Stimulated activated CD4-positive, alpha-beta T cell treated with anti-CD3 and anti-CD28 coated beads, Interleukin-4, amount 100 ng/mL, for 1 hour (primary cell): ENCODE measurements at regions not wholly inside any gene's neighbourhood (a gene's known extent, or its start where the extent isn't known, plus 50 kb on each side); places are given as distances from the start of the nearest gene placed in this dataset.

ENCODE experiments used
- DNase-seq: peaks from one replicate; pipeline ENCODE4 v3.0.0-alpha.2; 2020

- no peak for DNase-seq
These were observed 220.6 kb downstream of the GXYLT1 start for GRCh38 chr12:41924111-41924510.

GRCh38 chr12:41923351-41923750 lies 221.3 kb downstream of the GXYLT1 start:
- DNase-seq: no peak

DNA sequence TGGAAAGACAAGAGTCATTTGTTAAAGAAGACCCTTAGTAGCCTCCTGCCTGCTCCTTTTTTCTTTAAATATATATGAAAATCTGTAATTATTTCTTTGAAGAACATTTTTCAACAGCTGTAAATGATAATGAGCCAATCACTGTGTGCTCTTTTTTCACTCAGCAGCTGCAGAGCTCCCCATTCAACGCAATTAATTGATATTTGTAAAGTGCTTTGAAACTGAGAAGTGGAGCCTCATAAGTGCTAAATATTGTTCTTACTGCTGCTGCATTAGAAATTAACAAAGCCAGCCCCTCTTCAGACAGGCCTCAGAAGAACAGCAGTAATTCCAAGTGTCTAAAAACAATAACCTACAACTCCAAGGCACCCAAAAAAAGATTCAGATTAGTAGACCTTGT lies 224.3 kb downstream of the GXYLT1 start:
- DNase-seq: no peak

DNA sequence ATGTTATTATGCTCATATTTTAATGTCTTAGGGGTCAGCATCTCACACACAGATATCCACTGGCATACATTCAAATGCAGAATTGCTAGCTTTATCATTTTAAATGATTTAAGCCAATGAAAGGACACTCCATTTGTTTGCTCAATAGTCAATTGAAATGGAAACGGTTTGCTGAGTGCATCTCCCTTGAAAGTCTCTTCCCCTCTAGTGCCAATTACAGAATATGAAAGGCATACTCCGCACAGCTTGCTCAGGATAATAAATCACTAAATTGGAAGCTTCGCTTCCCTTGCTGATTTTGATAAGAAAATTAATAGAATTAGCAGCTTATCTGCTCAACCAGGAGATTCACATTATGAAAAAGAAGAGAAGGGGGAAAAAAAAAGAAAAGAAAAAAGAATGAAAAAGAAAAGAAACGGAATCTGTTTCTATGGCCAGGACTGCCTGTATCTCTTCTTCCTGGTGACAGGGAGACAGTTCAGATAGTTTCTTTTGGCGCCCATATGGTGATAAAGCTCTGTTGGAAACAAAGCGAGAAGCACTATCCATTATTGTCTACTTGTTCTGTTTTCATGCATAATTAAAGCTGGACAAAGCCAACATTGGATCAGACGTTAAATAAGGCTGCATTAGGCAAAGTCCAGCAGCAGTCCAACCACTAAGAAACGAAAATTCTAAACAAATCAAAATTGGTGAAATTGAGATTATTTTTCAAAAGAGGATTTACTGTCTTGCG lies 225.0 kb downstream of the GXYLT1 start:
- no peak for DNase-seq

- DNase-seq: no peak
These were observed 225.6 kb downstream of the GXYLT1 start for GRCh38 chr12:41919048-41919447.

DNA sequence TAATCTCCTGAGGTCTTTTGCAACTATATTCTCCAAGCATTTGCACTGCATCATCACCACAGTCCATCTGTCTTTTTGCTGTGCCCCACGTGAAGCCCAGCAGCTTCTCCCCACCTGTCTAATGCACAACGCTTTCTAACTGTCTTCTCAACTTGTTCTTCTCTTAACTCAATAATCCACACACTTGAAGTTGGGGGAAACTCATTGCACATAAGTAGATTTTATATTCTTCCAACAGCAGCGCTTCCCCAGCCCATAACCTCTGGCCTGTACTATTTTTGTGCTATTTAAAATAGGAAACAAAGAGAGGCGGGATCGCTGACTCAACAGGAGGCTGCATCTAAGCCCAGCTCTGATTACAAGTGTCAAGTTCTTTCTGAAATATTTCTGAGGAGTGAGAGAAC lies 226.7 kb downstream of the GXYLT1 start:
- DNase-seq: no peak

- no peak for DNase-seq
These were observed 227.5 kb downstream of the GXYLT1 start for GRCh38 chr12:41917181-41917580.

- DNase-seq: no peak
These were observed 233.9 kb downstream of the GXYLT1 start for GRCh38 chr12:41910578-41911320.

DNA sequence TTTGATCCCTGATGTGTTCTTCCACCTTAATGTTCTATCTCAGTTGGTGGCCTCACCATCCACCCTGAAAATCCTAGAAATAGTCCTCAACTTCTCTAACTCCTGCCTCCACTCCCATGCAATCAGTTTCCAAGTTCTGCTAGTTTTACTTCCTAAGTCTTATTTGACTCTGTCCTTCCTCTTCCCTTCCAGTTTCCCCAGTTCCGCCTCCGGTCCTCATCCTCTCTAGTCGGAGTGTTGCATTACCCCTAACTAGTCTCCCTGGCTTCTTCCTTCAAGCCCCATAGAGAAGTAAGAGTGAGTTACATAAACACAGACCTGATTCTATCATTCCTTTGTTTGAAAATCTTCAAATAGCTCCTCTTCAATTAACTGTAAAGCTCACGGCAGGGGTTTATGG lies 236.5 kb downstream of the GXYLT1 start:
- DNase-seq: no peak

- no peak for DNase-seq
These were observed 237.1 kb downstream of the GXYLT1 start for GRCh38 chr12:41907550-41907949.

DNA sequence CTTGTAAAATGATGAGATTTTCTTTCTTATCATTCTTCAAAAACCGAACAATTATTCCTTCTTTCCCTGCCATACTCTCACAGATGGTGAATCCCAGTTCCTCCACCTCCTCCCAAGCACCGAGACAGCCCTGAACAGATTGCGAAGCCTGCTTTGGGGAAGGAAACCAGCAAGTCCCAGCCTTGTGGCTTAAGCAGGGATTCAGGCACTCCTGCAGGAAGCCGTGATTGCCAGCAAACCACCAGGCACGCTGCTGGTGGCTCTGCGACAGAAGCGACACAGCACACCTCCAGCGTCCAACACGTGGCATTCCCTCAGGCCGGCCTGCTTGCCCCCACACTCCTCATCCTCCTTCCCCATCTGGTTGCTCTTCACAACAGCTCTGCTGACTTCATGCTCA lies 237.7 kb downstream of the GXYLT1 start:
- no peak for DNase-seq

GRCh38 chr12:41905759-41906297 lies 238.8 kb downstream of the GXYLT1 start:
- DNase-seq: no peak

DNA sequence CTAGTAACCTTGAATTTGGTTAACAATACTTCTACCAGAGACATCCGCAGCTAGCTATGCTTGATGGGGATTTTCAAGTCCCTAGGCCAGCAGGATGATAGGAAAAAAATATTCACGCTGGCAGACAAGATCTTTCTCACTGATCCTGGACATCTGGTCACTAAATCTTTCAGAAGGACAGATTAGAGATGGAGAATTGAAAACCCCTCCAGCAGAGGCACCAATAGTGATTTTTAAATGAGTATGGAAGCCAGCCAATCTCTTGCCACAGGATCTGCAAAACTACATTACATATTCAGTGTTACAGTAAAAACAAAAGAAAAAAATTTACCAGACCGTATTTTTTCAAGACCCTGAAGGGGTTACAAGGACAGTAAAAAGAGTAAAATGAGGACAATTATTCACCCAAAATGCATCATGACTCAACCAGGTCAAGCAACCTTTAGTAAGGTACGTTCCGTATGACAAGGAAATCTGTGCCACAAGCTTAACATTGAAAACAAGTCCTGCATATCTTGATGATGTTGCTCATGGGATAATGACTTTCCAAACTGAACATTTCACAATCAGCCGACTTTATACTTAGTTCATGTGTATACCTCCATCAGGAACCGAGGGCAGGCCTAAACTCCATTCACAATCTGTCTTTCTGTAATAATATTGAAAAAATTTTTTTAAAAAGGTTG lies 239.5 kb downstream of the GXYLT1 start:
- DNase-seq: no peak

DNA sequence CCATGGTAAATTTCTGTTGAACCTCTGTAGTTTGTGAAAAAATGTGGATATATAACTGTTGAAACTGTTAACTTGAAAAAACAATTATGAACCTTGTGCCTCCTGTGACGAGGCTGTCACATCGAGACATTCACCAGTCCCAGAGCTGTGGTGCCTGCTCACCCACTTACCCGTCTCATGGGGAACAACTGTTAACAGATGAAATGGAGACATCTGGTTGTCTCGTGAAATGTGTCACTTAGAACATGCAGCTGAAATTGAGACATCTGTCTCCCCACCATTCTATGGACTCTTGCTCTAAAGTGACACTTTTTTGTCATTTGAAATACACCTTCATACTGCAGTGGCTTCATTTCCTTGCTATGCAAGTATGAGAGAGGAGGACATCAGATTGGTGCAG lies 240.6 kb downstream of the GXYLT1 start:
- DNase-seq: no peak

DNA sequence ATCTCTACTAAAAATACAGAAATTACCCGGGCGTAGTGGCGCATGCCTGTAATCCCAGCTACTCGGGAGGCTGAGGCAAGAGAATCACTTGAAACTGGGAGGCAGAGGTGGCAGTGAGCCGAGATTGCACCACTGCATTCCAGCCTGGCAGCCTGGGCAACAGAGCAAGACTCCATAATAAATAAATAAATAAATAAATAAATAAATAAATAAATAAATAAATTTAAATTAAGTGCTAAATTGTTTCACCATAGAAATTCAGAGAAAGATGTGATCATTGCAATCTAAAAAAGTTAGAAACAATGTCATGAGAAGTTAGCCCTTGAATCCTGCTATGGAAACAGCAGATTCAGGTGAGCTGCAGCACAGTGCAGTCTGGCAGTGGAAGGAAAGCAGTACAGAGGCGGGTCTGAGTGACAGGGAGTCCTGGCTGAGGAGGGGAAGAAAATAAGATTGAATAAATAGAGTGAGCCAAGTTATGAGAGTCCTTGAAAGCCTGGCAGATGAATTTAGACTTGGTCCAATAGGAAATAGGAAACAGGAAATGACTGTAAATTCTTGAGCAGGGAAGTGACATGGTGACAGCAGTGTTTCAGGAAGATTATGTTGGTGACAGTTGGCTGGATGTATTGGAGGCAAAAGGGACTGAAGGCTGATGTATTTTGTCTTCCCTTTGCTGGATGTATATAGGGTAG lies 241.5 kb downstream of the GXYLT1 start:
- no peak for DNase-seq

- no peak for DNase-seq
These were observed 245.1 kb downstream of the GXYLT1 start for GRCh38 chr12:41899577-41899976.

GRCh38 chr12:41897593-41897992 lies 247.1 kb downstream of the GXYLT1 start:
- DNase-seq: no peak

- DNase-seq: no peak
These were observed 251.2 kb downstream of the GXYLT1 start for GRCh38 chr12:41893491-41893890.

DNA sequence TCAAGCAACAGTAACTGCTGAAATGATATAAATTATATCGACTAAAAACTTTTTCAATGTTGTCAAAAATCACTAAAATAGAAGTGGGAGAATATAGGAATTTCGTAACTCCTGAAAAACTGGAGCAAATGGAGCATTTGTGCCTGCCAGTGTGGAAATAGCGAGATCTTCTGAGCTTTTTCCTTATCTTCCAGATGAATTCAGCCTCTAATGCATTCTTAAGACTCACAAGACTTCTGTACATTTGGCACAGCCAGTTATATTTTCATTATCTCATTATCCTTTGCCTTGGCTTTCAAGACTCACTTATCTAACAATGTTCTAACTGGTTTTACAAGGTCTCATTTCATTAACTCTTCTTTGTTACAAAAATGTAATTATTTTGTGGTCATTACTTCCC lies 252.4 kb downstream of the GXYLT1 start:
- DNase-seq: no peak

DNA sequence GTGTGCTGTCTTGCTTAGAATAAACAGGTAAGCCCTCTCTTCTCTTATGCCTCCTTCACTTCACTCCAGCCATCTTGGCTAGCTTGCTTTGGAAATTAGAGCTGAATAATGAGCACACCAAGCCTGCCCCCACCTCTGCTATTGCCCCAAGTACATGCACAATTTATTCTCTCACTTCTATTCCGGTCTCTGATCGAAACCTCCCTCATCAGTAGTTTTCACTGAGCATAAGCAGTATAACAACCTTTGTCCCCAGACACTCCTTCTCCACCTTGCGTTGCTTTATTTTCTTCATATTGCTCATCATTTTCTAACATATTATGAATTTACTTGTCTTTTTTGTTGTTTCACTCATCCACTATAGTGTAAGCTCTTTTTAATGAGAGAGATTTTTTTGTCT lies 253.4 kb downstream of the GXYLT1 start:
- no peak for DNase-seq

- no peak for DNase-seq
These were observed 256.4 kb downstream of the GXYLT1 start for GRCh38 chr12:41888285-41888684.

GRCh38 chr12:41881891-41882805 lies 262.5 kb downstream of the GXYLT1 start:
- no peak for DNase-seq
